IPS-18a (cell line): ENCODE measurements at regions not wholly inside any gene's neighbourhood (a gene's known extent, or its start where the extent isn't known, plus 50 kb on each side); places are given as distances from the start of the nearest gene placed in this dataset.

ENCODE experiments used
- H3K27ac ChIP-seq: one replicate; pipeline ENCODE4 v1.5.1; 2013; ENCODE audit warnings: low read length
- H3K27me3 ChIP-seq: one replicate; pipeline ENCODE4 v1.6.1; 2013; ENCODE audit warnings: mild to moderate bottlenecking, low read length; ENCODE audit not compliant: control insufficient read depth, insufficient read depth
- H3K36me3 ChIP-seq: one replicate; pipeline ENCODE4 v1.6.1; 2013; ENCODE audit warnings: low read depth, low read length; ENCODE audit not compliant: control insufficient read depth
- H3K4me1 ChIP-seq: one replicate; pipeline ENCODE4 v1.6.1; 2013; ENCODE audit warnings: low read depth, low read length; ENCODE audit not compliant: control insufficient read depth
- H3K4me3 ChIP-seq: one replicate; pipeline ENCODE4 v1.5.1; 2013; ENCODE audit warnings: low read length
- H3K9ac ChIP-seq: one replicate; pipeline ENCODE4 v1.6.1; 2013; ENCODE audit warnings: mild to moderate bottlenecking, low read length, moderate library complexity
- H3K9me3 ChIP-seq: one replicate; pipeline ENCODE4 v1.6.1; 2013; ENCODE audit warnings: low read depth, low read length; ENCODE audit not compliant: control insufficient read depth

GRCh38 chr15:66894986-66895780, 170.2 kb upstream of the SMAD3 start:
- Histone ChIP-seq H3K27ac (no peak overlapping the region), H3K4me1 (peaks cover 7% of the 10 kb centered on the region), H3K36me3 (no peaks in the 10 kb centered on the region), H3K27me3 (no peaks in the 10 kb centered on the region), H3K4me3 (no peak overlapping the region), H3K9ac (no peak overlapping the region), H3K9me3 (no peaks in the 10 kb centered on the region)

- peaks cover 7% of the 10 kb centered on the region for H3K4me1 ChIP-seq
- no peaks in the 10 kb centered on the region for H3K9me3 ChIP-seq
- H3K27ac ChIP-seq = no peak overlapping the region
- no peaks in the 10 kb centered on the region for H3K27me3 ChIP-seq
- no peak overlapping the region for H3K9ac ChIP-seq
- H3K36me3 ChIP-seq = no peaks in the 10 kb centered on the region
- no peak overlapping the region for H3K4me3 ChIP-seq
These were observed 169.5 kb upstream of the SMAD3 start for GRCh38 chr15:66895794-66896453.

- H3K4me1 ChIP-seq = peaks cover 7% of the 10 kb centered on the region
- H3K27ac ChIP-seq = no peak overlapping the region
- H3K9me3 ChIP-seq = no peaks in the 10 kb centered on the region
- H3K4me3 ChIP-seq = no peak overlapping the region
- no peaks in the 10 kb centered on the region for H3K36me3 ChIP-seq
- no peaks in the 10 kb centered on the region for H3K27me3 ChIP-seq
- no peak overlapping the region for H3K9ac ChIP-seq
These were observed 168.8 kb upstream of the SMAD3 start for GRCh38 chr15:66896611-66897010.

GRCh38 chr15:66897416-66897815, 168.0 kb upstream of the SMAD3 start:
- Histone ChIP-seq H3K27ac (no peak overlapping the region), H3K36me3 (no peaks in the 10 kb centered on the region)

GRCh38 chr15:66897971-66898370, 167.4 kb upstream of the SMAD3 start:
- H3K9ac ChIP-seq = no peak overlapping the region
- H3K9me3 ChIP-seq = no peaks in the 10 kb centered on the region
- no peaks in the 10 kb centered on the region for H3K27me3 ChIP-seq
- no peaks in the 10 kb centered on the region for H3K36me3 ChIP-seq
- no peak overlapping the region for H3K4me3 ChIP-seq
- H3K27ac ChIP-seq = no peak overlapping the region
- peaks cover 7% of the 10 kb centered on the region for H3K4me1 ChIP-seq

More at GRCh38 chr15:66897416-66897815, 168.0 kb upstream of the SMAD3 start:
- Histone ChIP-seq H3K4me1 (peaks cover 7% of the 10 kb centered on the region), H3K4me3 (no peak overlapping the region), H3K9ac (no peak overlapping the region), H3K9me3 (no peaks in the 10 kb centered on the region), H3K27me3 (no peaks in the 10 kb centered on the region)

GRCh38 chr15:66898656-66899386, 166.6 kb upstream of the SMAD3 start:
- Histone ChIP-seq H3K27ac (no peak overlapping the region), H3K9ac (no peak overlapping the region), H3K4me1 (peaks cover 7% of the 10 kb centered on the region), H3K9me3 (no peaks in the 10 kb centered on the region), H3K36me3 (no peaks in the 10 kb centered on the region), H3K27me3 (no peaks in the 10 kb centered on the region), H3K4me3 (no peak overlapping the region)

- H3K27ac ChIP-seq = no peak overlapping the region
These were observed 165.6 kb upstream of the SMAD3 start for GRCh38 chr15:66899555-66900350.

GRCh38 chr15:66900586-66901310, 164.7 kb upstream of the SMAD3 start:
- H3K27me3 ChIP-seq = no peaks in the 10 kb centered on the region
- H3K27ac ChIP-seq = no peak overlapping the region
- no peaks in the 10 kb centered on the region for H3K9me3 ChIP-seq
- H3K4me3 ChIP-seq = no peak overlapping the region
- no peaks in the 10 kb centered on the region for H3K36me3 ChIP-seq
- no peak overlapping the region for H3K9ac ChIP-seq
- H3K4me1 ChIP-seq = no peaks in the 10 kb centered on the region

More at GRCh38 chr15:66899555-66900350, 165.6 kb upstream of the SMAD3 start:
- no peak overlapping the region for H3K4me3 ChIP-seq
- no peaks in the 10 kb centered on the region for H3K9me3 ChIP-seq
- no peak overlapping the region for H3K9ac ChIP-seq
- no peaks in the 10 kb centered on the region for H3K27me3 ChIP-seq
- H3K36me3 ChIP-seq = no peaks in the 10 kb centered on the region
- no peaks in the 10 kb centered on the region for H3K4me1 ChIP-seq

GRCh38 chr15:66901336-66902100, 163.9 kb upstream of the SMAD3 start:
- Histone ChIP-seq H3K4me1 (no peaks in the 10 kb centered on the region), H3K27me3 (no peaks in the 10 kb centered on the region), H3K9me3 (no peaks in the 10 kb centered on the region), H3K27ac (no peak overlapping the region), H3K9ac (no peak overlapping the region), H3K4me3 (no peak overlapping the region), H3K36me3 (no peaks in the 10 kb centered on the region)

GRCh38 chr15:66905185-66905584, 160.2 kb upstream of the SMAD3 start:
- H3K27ac ChIP-seq = no peak overlapping the region

More at GRCh38 chr15:66905185-66905584, 160.2 kb upstream of the SMAD3 start:
- H3K4me1 ChIP-seq = no peaks in the 10 kb centered on the region
- no peaks in the 10 kb centered on the region for H3K36me3 ChIP-seq
- no peaks in the 10 kb centered on the region for H3K27me3 ChIP-seq
- H3K9ac ChIP-seq = no peak overlapping the region
- H3K4me3 ChIP-seq = no peak overlapping the region
- H3K9me3 ChIP-seq = no peaks in the 10 kb centered on the region
